HS-5 (cell line): ENCODE measurements at regions not wholly inside any gene's neighbourhood (a gene's known extent, or its start where the extent isn't known, plus 50 kb on each side); places are given as distances from the start of the nearest gene placed in this dataset.
"Not testable (repeated sequence)": the region's sequence is repeated elsewhere in the genome, so short reads cannot be mapped to it uniquely, and the experiment has no call there.

ENCODE experiments used
- DNase-seq: peaks from one replicate; pipeline ENCODE4 v3.0.0-alpha.2; 2012; ENCODE audit warnings: low read depth

- not testable (repeated sequence) for DNase-seq
Measured at GRCh38 chr2:101645886-101646285, 51.6 kb upstream of the MAP4K4 start.

GRCh38 chr2:101644842-101645383, 52.6 kb upstream of the MAP4K4 start:
- DNase-seq, result no peak

- DNase-seq, result no peak
Measured at GRCh38 chr2:101643004-101643524, 54.4 kb upstream of the MAP4K4 start.

- DNase-seq, result no peak
Measured at GRCh38 chr2:101638817-101639605, 58.5 kb upstream of the MAP4K4 start.

- DNase-seq, result no peak
Measured at GRCh38 chr2:101638181-101638711, 59.3 kb upstream of the MAP4K4 start.

GRCh38 chr2:101630224-101630949, 67.1 kb upstream of the MAP4K4 start:
- DNase-seq, result no peak

- no peak for DNase-seq
Measured at GRCh38 chr2:101628030-101628392, 69.5 kb upstream of the MAP4K4 start.

GRCh38 chr2:101627285-101628029, 70.0 kb upstream of the MAP4K4 start:
- no peak for DNase-seq

- not testable (repeated sequence) for DNase-seq
Measured at GRCh38 chr2:101625814-101626213, 71.7 kb upstream of the MAP4K4 start.

- no peak for DNase-seq
Measured at GRCh38 chr2:101625387-101625786, 72.1 kb upstream of the MAP4K4 start.

- DNase-seq, result no peak
Measured at GRCh38 chr2:101624706-101625332, 72.7 kb upstream of the MAP4K4 start.

- DNase-seq, result no peak
Measured at GRCh38 chr2:101623031-101623521, 74.4 kb upstream of the MAP4K4 start.

GRCh38 chr2:101622210-101623030, 75.1 kb upstream of the MAP4K4 start:
- no peak for DNase-seq

- no peak for DNase-seq
Measured at GRCh38 chr2:101619191-101619591, 78.3 kb upstream of the MAP4K4 start.

GRCh38 chr2:101617796-101618195, 79.7 kb upstream of the MAP4K4 start:
- no peak for DNase-seq

- peak; percentile 32 for DNase-seq
Measured at GRCh38 chr2:101617188-101617587, 80.3 kb upstream of the MAP4K4 start.

GRCh38 chr2:101614127-101614759, 83.3 kb upstream of the MAP4K4 start:
- DNase-seq, result no peak

- no peak for DNase-seq
Measured at GRCh38 chr2:101613056-101613704, 84.3 kb upstream of the MAP4K4 start.

GRCh38 chr2:101612019-101612418, 85.5 kb upstream of the MAP4K4 start:
- no peak for DNase-seq
